ENCODE measurements at regions not wholly inside any gene's neighbourhood (a gene's known extent, or its start where the extent isn't known, plus 50 kb on each side); places are given as distances from the start of the nearest gene placed in this dataset.
"Not testable (repeated sequence)": the region's sequence is repeated elsewhere in the genome, so short reads cannot be mapped to it uniquely, and the experiment has no call there.

DNA sequence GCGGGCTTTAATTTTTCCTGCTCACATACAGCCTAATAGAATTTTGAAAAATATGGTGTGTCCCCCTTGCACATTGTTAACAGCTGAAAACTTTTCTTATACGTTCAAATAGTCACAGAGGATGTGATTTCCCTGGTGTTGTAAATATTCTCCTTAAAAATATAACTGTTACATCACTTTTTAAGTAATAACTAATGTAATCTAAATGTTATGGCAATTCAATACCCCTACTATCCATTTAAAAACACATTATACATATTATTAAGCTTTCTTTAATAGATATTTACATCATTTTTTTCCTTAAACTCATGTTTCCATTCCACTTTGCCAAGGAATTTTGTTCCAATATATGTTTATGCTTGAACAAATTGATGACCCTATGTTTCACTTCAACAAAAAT is 85.5 kb upstream of the S1PR1 start:
- no peak for DNase-seq

GRCh38 chr1:101150670-101151069 is 86.1 kb upstream of the S1PR1 start:
- DNase-seq = no peak

- no peak for DNase-seq
Measured at GRCh38 chr1:101150266-101150665, 86.6 kb upstream of the S1PR1 start.

GRCh38 chr1:101148980-101149379 is 87.8 kb upstream of the S1PR1 start:
- peak; percentile 41 for DNase-seq

GRCh38 chr1:101147381-101147780 is 89.4 kb upstream of the S1PR1 start:
- DNase-seq = peak; percentile 23

GRCh38 chr1:101145449-101145820 is 91.4 kb upstream of the S1PR1 start:
- no peak for DNase-seq

DNA sequence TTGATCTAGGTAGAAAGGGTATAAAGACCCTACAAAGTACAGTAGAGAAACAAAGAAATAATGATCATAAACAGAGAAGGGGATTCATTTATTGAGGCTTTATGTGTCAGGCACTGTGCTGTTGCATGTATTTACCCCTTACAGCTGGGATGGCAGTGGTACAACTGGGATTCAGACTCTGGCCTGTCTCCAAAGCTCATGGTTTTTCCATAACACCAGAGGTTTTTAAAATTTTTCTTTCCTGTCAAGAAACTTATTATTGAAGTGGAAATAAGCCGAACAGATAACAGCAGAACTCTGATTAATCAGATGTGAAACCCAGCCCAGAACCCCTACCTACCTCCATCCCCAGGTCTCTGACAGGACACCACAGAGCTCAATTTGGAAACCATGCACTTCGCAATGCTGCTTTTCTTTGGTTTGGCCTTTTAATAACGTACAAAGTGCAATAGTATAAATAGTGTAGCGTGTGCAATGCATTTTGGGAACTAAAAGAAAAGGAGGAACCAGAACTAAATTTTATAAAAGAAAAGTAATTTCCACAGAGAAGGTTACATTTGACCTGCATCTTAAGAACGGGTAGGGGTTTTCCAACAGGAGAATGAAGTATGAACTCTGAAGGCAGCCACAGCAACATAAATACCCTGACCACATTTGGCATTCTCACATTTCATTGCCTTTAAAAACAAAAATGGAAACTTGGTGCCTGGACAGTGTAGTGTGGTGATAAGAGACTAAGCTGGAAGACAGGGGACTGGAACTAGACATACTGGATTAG is 92.0 kb upstream of the S1PR1 start:
- no peak for DNase-seq

DNA sequence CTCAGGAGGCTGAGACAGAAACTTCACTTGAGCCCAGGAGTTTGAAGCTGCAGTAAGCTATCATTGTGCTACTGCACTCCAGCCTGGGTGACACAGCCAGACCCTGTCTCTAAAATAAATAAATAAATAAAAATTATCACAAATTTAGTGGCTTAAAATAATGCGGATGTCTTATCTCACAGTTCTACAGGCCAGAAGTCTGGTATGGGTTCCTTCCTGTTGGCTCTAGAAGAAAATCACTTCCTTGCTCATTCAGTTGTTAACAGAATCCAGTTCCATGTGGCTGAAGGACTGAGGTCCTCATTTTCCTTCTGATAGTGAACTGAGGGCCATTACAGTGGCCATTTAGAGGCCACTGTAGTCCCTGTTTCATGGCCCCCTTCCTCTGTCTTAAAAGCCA is 94.6 kb upstream of the S1PR1 start:
- DNase-seq = no peak

GRCh38 chr1:101141376-101141775 is 95.4 kb upstream of the S1PR1 start:
- DNase-seq = no peak

DNA sequence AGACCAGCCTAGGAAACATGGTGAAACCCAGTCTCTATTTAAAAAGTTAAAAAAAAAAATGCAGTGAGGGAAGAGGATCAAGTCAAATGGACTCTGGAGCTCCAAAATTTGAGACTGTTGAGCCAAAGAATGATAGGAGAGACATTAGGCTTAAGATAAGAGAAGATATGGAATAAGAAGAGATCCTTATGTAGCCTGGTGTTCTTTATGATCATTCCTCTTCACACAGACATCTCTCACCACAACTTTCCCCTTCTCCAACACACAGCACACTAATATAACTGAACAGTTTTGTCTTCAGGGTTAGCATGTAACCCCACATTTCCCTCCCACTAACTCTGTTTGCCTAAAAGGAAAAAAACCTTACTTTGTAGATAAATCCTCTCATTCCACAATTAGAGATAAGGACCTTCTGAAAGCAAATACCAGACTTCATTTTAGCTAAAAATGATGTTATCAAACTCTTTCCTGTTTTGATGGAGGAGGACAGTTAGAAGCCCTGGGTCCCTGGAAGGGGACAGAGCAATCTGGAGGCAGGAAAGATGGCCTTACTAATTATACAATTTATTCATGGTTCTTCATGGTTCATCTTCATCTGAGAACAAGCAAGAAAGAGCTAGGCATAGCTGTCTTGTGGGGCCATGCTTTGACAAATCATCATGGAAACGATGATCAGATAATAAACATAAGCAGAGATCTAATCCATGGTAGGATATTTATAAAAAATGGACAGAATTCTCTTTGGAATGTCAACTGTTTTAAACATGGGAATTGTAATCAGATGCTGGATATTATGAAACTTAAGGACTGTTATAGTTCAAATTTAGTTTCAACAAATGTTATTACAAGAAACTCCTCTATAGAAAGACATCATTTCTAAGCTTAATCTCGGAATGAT is 96.7 kb upstream of the S1PR1 start:
- DNase-seq = no peak

DNA sequence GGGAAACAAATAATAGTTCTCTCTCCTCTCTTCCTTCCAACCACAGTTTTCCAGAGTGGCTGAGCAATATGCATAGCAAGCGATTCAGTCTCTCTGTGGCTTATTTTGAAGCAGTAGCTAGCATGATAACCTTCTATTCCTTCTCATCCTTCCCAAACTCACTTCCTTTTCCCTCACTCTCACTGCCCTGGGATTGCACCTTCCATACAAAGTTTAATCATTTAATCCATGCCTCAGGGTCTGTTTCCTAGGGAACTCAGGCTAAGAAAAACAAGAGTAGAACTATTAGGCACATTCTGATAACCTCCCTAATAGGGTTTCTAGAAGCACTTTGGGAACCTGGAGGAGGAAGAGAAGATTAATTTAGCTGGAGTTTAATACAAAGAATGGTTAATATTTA is 97.7 kb upstream of the S1PR1 start:
- no peak for DNase-seq

GRCh38 chr1:101137144-101138126 is 99.4 kb upstream of the S1PR1 start:
- DNase-seq = no peak

DNA sequence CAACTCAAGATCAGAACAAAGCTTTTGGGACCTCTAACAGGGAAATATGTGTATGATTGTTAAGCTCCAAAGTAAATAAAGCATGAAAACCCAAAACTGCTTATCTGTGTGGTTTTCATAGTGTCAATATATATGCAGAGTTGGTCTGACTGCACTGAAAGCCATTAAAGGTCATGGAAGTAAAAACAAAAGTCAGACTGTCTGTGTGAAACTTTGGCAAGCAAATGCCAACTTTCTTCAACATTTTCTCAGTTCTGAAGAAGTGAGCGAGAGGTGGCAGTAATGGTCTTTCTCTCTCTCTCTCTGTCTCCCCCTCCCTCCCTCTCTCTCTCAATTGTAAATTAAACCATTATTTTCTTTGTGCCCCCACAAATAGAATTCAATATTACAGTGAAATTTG is 100.1 kb upstream of the S1PR1 start:
- DNase-seq = peak; percentile 40

GRCh38 chr1:101136271-101136670 is 100.5 kb upstream of the S1PR1 start:
- no peak for DNase-seq

- no peak for DNase-seq
Measured at GRCh38 chr1:101135526-101135925, 101.3 kb upstream of the S1PR1 start.

DNA sequence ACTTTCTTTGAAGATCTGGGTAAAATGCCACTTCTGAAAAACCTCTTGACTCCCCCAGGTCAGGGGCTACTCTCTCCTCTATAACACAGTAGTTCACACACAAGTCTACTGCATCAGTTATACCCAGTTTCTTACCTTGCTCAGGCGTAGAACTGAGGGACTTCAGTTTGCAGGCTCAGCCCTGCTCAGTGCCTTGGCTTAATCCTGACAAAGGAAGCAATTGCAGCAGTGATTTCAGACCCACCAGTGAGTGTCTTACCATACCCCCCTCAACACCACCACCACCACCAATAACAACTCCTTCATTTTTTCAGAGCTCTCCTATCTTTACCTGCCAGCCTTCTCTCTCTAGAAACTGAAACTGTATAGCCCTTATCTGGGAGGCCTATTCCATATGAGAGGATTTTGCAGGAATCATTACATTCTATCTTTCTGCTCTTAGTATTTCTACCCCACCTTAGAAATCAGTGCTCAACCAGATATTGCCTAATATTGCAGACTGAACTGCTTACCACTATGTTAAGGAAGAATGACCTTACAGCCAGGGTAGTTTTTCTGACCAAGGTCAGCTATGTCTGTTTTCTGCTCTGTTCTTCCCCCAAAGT is 105.5 kb upstream of the S1PR1 start:
- DNase-seq = no peak

DNA sequence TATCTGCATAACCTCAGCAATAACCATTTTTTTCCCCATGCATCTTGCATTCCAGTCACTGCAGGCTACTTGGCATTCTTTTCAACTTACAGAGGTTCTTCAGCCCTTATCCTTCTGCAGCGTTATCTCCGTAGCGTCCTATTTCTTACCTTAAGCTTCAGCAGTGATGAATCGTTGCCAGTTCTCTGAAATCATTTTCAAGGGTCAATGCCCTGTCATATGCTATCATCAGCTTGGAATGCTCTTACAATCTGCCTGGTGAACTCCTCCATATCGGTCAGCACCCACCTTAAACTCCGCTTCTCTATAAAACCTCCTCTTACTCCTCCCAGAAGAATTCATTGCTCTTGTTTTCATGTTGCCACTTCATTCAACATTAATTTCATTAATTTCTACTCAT is 105.1 kb upstream of the DPH5 start:
- DNase-seq = no peak

DNA sequence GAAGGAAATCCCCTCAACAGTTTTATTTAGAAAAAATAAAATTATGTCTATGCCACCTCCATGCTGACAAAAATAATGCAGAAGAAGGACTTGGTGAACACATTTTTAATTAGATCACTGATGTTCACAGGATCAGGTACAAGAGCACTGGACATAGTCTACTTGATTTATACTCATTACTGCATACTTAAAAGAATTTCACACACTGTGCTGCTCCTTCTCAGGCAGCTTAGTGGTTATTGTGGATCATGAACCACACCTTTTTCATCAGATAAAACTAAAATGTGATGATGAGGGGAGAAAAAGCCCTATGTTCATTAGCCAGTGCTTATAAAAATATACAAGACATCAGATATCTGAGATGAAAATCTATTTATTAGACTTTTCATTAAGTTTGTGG is 103.3 kb upstream of the DPH5 start:
- no peak for DNase-seq

DNA sequence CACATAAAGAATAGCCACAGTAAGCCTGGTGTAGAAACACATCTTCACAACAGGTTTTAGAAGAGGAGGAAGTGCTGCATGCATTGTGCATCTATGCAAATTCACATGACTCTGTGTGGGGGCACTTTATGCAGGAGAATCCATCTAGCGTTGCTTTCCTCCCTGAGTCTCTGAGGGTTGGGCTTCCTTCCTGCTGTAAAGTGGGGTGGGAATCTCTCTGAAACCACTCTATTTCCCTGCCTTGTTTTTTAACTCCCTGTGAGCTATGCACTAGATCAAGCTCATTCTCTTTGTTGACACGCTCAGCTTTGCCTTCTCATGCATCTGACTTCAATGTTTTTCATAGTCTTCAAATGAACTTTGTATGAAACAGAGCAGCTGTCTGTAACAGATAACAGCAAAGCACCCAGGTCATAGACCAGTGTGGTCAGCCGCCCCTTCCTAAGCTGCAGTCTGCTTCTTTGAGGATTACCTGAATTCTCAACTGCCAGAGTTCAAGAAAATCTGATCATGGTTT is 102.7 kb upstream of the DPH5 start:
- no peak for DNase-seq

DNA sequence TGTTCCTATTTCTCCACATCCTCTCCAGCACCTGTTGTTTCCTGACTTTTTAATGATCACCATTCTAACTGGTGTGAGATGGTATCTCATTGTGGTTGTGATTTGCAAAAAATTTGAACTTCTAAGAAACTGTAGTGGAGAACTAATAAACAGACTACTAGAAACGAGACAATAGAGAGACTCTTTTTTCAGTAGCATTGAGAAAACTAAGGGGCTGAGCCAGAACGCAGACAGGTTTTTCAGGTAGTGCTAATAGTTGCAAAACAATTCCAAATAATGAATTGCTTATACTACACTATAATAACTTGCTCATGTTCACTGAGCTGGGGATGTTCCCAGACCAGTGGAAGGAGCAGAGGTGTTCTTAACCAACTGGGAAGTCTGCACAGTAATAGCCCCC is 98.8 kb upstream of the DPH5 start:
- DNase-seq = no peak

- DNase-seq = not testable (repeated sequence)
Measured at GRCh38 chr1:101123904-101124303, 98.3 kb upstream of the DPH5 start.

GRCh38 chr1:101122452-101123166 is 97.0 kb upstream of the DPH5 start:
- DNase-seq = no peak

All from midbrain (tissue), 1 donor.